Upper lobe of right lung (tissue), 1 donor: ENCODE measurements at regions not wholly inside any gene's neighbourhood (a gene's known extent, or its start where the extent isn't known, plus 50 kb on each side); places are given as distances from the start of the nearest gene placed in this dataset.

Experiments used
- ATAC-seq: fragments of 200-7000 bp; cut with Tn5 transposase; one replicate; pipeline ENCODE4 v1.9.1; 2020; ENCODE audit warnings: mild to moderate bottlenecking, moderate library complexity
- DNase-seq: peaks from one replicate; pipeline ENCODE4 v3.0.0-alpha.2; 2020
- H3K27ac ChIP-seq: fragments of 200-600 bp; one replicate; pipeline ENCODE4 v1.8.0; 2022
- H3K27me3 ChIP-seq: fragments of 200-600 bp; one replicate; pipeline ENCODE4 v1.8.0; 2022; ENCODE audit warnings: mild to moderate bottlenecking
- H3K36me3 ChIP-seq: fragments of 200-600 bp; one replicate; pipeline ENCODE4 v1.8.0; 2022
- H3K4me1 ChIP-seq: fragments of 200-600 bp; one replicate; pipeline ENCODE4 v1.8.0; 2022
- H3K4me3 ChIP-seq: fragments of 200-600 bp; one replicate; pipeline ENCODE4 v1.8.0; 2022; ENCODE audit warnings: mild to moderate bottlenecking
- H3K9me3 ChIP-seq: fragments of 200-600 bp; one replicate; pipeline ENCODE4 v1.8.0; 2022
- CTCF ChIP-seq: fragments of 200-600 bp; IDR thresholded peaks from one replicate; pipeline ENCODE4 v1.8.0; 2022; ENCODE audit warnings: antibody characterized with exemption
- intact Hi-C: fragments of 100-400 bp; cut with DNase I; formaldehyde crosslinking; loops from one replicate; pipeline ENCODE4 v1.11.0; 2022
- donor health status: DM: no; HTN: yes; CAD: no; lungs with severe emphysema.

- Histone ChIP-seq H3K4me1 (peaks cover 3% of the 10 kb centered on the region), H3K27me3 (no peaks in the 10 kb centered on the region), H3K9me3 (no peaks in the 10 kb centered on the region), H3K4me3 (no peak overlapping the region), H3K36me3 (no peaks in the 10 kb centered on the region), H3K27ac (no peak overlapping the region)
- intact Hi-C loops: loop anchor here (5.0 kb wide), 1 partner anchor 98 kb away; no protein-coding TSS in a partner anchor
- DNase-seq (no peak), ATAC-seq (peak; percentile 47)
- TF ChIP-seq CTCF: no peak
Measured at GRCh38 chr11:33959855-33960400, 68.1 kb upstream of the LMO2 start.

DNA sequence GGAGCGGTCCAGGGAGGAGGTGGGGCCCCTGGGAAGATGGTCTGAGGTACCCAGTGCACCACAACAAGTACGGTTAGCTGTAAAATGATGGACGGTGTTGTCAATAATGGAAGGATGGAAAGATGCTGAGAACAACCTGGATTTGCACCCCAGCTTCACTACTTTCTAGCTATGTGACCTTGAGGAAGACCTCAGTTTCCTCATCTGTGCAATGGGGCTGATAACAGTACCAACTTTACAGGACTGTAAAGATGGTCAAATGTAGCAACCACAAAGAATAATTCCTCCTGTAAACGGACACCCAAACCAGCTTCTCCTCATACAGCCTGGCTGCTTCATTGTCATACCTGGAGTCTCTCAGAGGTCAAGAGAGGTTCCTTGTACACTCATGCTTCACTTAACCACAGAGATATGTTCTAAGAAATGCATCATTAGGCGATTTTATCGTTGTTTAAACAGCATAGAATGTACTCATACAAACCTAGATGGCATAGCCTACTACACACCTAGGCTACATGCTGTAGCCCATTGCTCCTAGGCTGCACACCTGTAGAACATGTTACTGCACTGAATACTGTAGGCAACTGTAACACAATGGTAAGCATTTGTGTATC, 65.5 kb upstream of the LMO2 start:
- Histone ChIP-seq H3K27me3 (no peaks in the 10 kb centered on the region), H3K4me1 (peaks cover 3% of the 10 kb centered on the region), H3K27ac (no peak overlapping the region), H3K9me3 (no peaks in the 10 kb centered on the region), H3K36me3 (no peaks in the 10 kb centered on the region), H3K4me3 (no peak overlapping the region)
- no peak for DNase-seq
- intact Hi-C loops: no loop called here
- TF ChIP-seq CTCF: no peak
- no peak for ATAC-seq

- Histone ChIP-seq H3K27ac (no peak overlapping the region), H3K27me3 (no peaks in the 10 kb centered on the region), H3K4me3 (no peak overlapping the region), H3K36me3 (no peaks in the 10 kb centered on the region), H3K9me3 (no peaks in the 10 kb centered on the region), H3K4me1 (peaks cover 3% of the 10 kb centered on the region)
- intact Hi-C loops: no loop called here
- ATAC-seq (no peak), DNase-seq (no peak)
- no peak for TF ChIP-seq CTCF
Measured at GRCh38 chr11:33956611-33957010, 64.7 kb upstream of the LMO2 start.

GRCh38 chr11:33953289-33953688, 61.4 kb upstream of the LMO2 start:
- H3K4me3 ChIP-seq: no peak overlapping the region
- ATAC-seq: no peak
- TF ChIP-seq CTCF: no peak

DNA sequence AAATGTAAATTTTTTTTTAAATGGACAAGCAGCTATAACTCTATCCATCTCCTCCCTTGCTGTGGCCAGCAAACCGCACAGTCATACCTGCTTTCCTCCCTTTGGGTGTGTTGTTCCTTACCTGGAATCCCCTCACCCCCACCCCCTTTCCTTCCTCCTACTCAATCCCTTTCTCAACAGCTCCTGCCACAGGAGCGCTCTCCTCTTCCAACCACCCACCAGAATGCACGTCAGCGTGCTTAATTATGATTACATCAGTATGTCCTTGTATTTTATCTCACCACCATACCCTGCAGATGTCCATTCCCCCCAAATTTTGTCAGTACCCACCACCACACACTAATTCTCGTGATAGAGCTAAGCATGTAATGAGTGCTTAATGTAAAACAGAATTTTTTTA, 60.9 kb upstream of the LMO2 start:
- Histone ChIP-seq H3K27ac (no peak overlapping the region), H3K4me3 (no peak overlapping the region), H3K27me3 (no peaks in the 10 kb centered on the region), H3K9me3 (no peaks in the 10 kb centered on the region), H3K36me3 (no peaks in the 10 kb centered on the region), H3K4me1 (no peaks in the 10 kb centered on the region)
- intact Hi-C loops: no loop called here
- DNase-seq: no peak
- TF ChIP-seq CTCF: no peak
- ATAC-seq: no peak

More at GRCh38 chr11:33953289-33953688, 61.4 kb upstream of the LMO2 start:
- Histone ChIP-seq H3K36me3 (no peaks in the 10 kb centered on the region), H3K4me1 (no peaks in the 10 kb centered on the region), H3K27ac (no peak overlapping the region), H3K9me3 (no peaks in the 10 kb centered on the region), H3K27me3 (no peaks in the 10 kb centered on the region)
- intact Hi-C loops: no loop called here
- DNase-seq: no peak
